Peyer's patch (tissue), 4 donors: ENCODE measurements at regions not wholly inside any gene's neighbourhood (a gene's known extent, or its start where the extent isn't known, plus 50 kb on each side); places are given as distances from the start of the nearest gene placed in this dataset.

Experiments used
- DNase-seq, 3 donors: peaks; one replicate each; pipeline ENCODE4 v3.0.0-alpha.2; 2017 to 2019
- H3K27ac ChIP-seq, 4 donors: fragments of 200-600 bp; sonication (generic); one replicate each; pipeline ENCODE4 v1.5.1; 2016 to 2019
- H3K27me3 ChIP-seq, 2 donors: fragments of 200-600 bp; sonication (generic); one replicate each; pipeline ENCODE4 v1.5.1; 2019
- H3K36me3 ChIP-seq, 3 donors: fragments of 200-600 bp; sonication (generic); one replicate each; pipeline ENCODE4 v1.5.1; 2016 to 2019
- H3K4me1 ChIP-seq, 4 donors: fragments of 200-600 bp; sonication (generic); one replicate each; pipeline ENCODE4 v1.5.1; 2016 to 2019
- H3K4me3 ChIP-seq, 4 donors: fragments of 200-600 bp; sonication (generic); 1 replicate in 3 of 4; 2 replicates in 1 of 4; pipeline ENCODE4 v1.5.1; 2016 to 2019; ENCODE audit warnings: mild to moderate bottlenecking in 1 of 4
- H3K9me3 ChIP-seq, 4 donors: fragments of 200-600 bp; sonication (generic); one replicate each; pipeline ENCODE4 v1.5.1; 2016 to 2019; ENCODE audit warnings: mild to moderate bottlenecking in 1 of 4
- POLR2A ChIP-seq, 2 donors: fragments of 450-650 bp; IDR thresholded peaks; one replicate each; pipeline ENCODE4 v1.5.1; 2017; ENCODE audit warnings: antibody characterized with exemption in 2 of 2, mild to moderate bottlenecking in 2 of 2, moderate library complexity in 2 of 2
- TF ChIP-seq, protein P1 (sequence below), 6 experiments: fragments of 450-650 bp in 4 of 6; fragments of 200-600 bp in 2 of 6; sonication (generic) in 1 of 6; IDR thresholded peaks; one replicate each; pipeline ENCODE4 v1.5.1; 2017 to 2019; ENCODE audit warnings: antibody characterized with exemption in 6 of 6, mild to moderate bottlenecking in 3 of 6, moderate library complexity in 1 of 6

DNA sequence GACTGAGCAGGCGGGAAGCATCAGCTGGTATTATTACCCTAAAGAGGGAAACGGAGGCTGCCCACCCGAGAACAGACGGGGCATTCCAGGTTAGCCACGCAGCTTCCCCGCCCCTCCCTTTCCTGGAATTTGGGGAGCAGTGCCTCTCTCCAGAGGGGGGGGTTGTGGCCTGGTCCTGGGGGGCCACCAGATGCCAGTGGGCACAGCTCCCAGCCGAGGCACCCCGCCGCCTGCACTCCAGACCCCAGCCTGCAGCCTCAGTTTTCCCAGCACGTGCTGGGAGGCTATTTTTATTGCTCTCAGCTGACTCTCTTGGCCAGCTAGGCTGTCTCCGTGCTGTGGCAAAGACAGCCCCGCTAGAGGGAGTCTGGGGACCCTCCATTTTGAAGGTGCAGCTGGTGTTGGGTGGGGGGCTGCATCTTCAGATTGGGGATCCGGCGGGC, 62.7 kb upstream of the GSE1 start:
- Histone ChIP-seq H3K4me1 (peaks cover 0 to 22% (median 2%) of the 10 kb centered on the region in 4 donors), H3K36me3 (no peaks in the 10 kb centered on the region), H3K27ac (no peak overlapping the region), H3K4me3 (no peak overlapping the region), H3K9me3 (no peaks in the 10 kb centered on the region), H3K27me3 (no peaks in the 10 kb centered on the region)
- TF ChIP-seq POLR2A (IDR thresholded peaks at IDR 0.05) = no peak
- TF ChIP-seq, protein P1, sequence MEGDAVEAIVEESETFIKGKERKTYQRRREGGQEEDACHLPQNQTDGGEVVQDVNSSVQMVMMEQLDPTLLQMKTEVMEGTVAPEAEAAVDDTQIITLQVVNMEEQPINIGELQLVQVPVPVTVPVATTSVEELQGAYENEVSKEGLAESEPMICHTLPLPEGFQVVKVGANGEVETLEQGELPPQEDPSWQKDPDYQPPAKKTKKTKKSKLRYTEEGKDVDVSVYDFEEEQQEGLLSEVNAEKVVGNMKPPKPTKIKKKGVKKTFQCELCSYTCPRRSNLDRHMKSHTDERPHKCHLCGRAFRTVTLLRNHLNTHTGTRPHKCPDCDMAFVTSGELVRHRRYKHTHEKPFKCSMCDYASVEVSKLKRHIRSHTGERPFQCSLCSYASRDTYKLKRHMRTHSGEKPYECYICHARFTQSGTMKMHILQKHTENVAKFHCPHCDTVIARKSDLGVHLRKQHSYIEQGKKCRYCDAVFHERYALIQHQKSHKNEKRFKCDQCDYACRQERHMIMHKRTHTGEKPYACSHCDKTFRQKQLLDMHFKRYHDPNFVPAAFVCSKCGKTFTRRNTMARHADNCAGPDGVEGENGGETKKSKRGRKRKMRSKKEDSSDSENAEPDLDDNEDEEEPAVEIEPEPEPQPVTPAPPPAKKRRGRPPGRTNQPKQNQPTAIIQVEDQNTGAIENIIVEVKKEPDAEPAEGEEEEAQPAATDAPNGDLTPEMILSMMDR (IDR thresholded peaks at IDR 0.05) = no peak
- DNase-seq = no peak

DNA sequence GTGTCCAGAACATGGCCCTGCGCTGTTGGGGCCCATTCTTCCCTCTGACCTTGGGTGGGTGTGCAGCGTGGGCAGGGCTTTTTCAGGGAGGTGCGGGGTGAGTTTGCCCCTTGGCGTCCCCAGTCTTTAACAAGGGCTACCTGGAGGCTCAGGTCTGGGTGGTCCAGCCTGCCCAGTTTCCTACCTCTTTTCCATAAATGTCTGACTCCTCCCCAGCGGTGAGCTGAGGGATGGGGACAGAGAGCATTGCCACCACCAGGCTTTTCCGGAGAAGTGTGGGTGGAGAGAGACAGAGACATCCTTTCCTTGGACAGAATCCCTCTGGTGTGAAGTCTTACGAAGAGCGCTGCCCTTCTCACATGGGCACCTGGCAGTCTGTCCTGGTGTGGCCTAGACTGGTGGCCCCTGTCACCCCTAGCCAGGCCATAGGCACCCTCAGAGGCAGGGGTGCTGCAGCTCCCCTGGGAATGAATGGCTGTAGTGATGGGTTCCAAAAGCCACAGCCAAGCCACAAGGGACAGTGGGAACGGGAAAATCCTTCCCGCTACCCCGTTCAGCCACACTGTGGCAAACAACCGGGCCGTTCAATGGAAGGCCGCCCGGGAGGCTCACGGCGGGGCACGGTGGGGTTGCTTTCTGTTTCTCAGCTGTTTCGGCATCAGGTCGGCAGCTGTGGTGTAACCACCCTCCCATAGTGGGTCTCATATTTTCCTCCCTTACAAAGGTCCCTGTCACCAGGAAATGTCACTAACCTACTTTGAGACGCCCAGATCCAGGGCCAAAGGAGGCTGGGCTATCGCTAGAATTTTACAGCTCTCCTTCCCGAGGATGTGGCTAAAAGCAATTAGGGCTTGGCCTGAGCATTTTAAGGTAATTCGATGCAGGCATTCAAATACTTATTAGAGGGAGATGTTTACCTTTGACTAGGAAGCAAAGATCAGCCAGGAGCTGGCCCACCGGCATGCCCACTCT, 61.9 kb upstream of the GSE1 start:
- Histone ChIP-seq H3K27me3 (no peaks in the 10 kb centered on the region), H3K4me3 (no peak overlapping the region), H3K9me3 (no peaks in the 10 kb centered on the region), H3K27ac (peak overlapping the region in 1 of 4 donors; percentile 12), H3K4me1 (peaks cover 0 to 22% (median 2%) of the 10 kb centered on the region in 4 donors), H3K36me3 (no peaks in the 10 kb centered on the region)
- no peak for TF ChIP-seq POLR2A (IDR thresholded peaks at IDR 0.05)
- TF ChIP-seq, protein P1 (IDR thresholded peaks at IDR 0.05) = no peak
- no peak for DNase-seq

DNA sequence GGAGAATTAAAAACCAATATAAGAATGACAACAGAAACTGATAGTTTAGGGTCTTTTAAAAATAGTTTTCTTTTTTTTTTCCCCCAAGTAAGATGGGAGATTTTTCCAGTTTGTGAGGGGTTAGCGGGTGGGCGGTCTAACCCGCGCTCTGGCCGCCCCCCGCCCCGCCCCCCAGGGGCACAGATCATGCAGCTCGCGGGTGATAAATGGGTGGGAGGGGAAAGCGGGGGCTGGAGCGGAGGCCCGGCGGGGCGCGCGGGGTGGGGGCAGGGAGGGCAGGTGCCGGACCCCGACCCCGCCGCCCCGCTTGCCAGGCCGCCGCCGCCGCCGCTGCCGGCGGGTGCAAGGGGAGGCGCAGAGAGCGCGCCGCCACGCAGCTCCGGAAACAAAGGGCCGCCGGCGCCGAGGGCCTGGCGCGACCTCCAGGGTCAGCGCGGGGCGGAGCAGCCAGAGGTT, 60.1 kb upstream of the GSE1 start:
- peak overlapping the region; percentile 87 to 96 (median 92) for H3K27ac ChIP-seq
- peaks cover 0 to 29% (median 5%) of the 10 kb centered on the region in 4 donors for H3K4me1 ChIP-seq
- peak overlapping the region; percentile 50 to 91 (median 76) for H3K4me3 ChIP-seq
- no peak for DNase-seq
- no peaks in the 10 kb centered on the region for H3K9me3 ChIP-seq
- H3K27me3 ChIP-seq = no peaks in the 10 kb centered on the region
- no peaks in the 10 kb centered on the region for H3K36me3 ChIP-seq
- TF ChIP-seq, protein P1 (IDR thresholded peaks at IDR 0.05) = no peak

DNA sequence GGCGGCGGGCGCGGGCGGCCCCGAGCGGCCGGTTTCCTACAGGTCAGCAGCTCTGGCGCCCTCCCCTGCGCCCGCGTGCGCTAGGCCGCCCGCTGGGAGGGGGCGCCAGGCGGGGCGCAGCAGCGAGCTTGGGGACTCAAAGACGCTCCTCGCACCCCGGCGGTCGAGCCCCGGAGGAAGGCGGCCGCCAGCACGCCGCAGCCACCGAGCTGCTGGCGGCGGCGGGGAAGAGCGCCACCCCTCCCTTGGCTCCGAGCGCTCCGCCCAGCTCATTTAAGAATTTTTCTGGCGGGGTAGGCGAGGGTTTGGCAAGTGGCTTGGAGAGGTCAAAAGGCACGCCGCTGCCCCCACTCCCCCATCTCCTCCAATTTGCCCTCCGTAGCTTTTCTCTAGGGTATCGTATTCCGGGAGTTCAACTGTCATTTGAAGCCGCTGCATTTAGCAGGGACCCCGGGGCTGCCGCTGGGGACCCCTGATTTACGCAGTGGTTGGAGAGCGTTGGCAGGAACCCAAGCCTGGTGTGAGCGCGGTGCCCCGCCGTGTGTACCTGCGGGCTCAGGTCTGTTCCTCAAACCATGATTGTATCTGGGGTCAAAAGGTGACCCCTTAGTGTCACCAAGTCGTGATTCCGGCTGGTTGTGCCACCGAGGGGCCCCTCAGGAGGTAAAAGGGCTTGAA, 59.5 kb upstream of the GSE1 start:
- peak; percentile 51 to 79 (median 73) for DNase-seq
- H3K9me3 ChIP-seq = no peaks in the 10 kb centered on the region
- H3K27ac ChIP-seq = peak overlapping the region; percentile 87 to 96 (median 92)
- H3K4me1 ChIP-seq = peaks cover 0 to 34% (median 8%) of the 10 kb centered on the region in 4 donors
- H3K27me3 ChIP-seq = no peaks in the 10 kb centered on the region
- TF ChIP-seq, protein P1 (IDR thresholded peaks at IDR 0.05) = peak in 3 of 6 experiments; percentile 14 to 32 (median 24)
- TF ChIP-seq POLR2A (IDR thresholded peaks at IDR 0.05) = peak in 1 of 2 donors; percentile 15
- peak overlapping the region; percentile 50 to 91 (median 76) for H3K4me3 ChIP-seq
- no peaks in the 10 kb centered on the region for H3K36me3 ChIP-seq

DNA sequence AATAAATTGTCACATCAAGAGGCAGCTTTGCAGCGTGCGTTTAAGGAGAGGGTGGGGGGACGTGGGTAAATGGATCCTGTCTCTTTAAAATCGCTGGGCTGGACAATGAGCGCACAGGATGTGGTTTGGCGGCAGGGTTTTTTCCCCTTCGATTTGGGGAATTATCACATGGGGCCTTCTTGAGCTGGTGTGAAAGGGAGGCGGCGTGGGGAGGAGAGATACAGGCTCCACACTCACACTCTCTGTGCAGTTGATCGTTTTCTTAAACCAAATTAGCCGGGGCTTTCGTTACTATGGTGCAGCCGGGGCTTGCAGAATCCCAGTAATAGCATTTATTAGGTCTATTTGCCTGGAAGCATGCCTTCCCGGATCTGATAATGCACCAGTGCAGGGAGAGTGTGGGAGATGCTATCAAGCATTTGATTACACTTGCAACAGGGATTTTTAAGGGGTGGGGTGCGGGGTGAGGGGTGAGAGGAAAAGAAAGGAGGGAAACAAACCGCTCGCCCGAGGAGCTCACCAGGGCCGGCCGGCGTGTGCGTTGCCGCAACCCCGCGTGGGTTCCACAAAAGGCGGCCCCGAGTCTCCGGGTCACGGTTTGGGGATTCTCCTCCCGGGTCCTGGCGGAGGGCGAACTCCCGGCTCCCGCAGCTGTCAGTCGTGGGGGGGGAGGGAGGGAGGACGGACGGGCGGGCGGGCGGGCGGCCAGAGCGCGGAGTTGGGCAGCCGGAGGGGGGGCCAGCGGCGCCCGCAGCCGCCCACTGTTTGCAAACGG, 58.8 kb upstream of the GSE1 start:
- DNase-seq = peak in 2 of 3 donors; percentile 91 to 94
- H3K27ac ChIP-seq = peak overlapping the region; percentile 87 to 96 (median 92)
- TF ChIP-seq, protein P1 (IDR thresholded peaks at IDR 0.05) = no peak
- TF ChIP-seq POLR2A (IDR thresholded peaks at IDR 0.05) = peak in 1 of 2 donors; percentile 49
- H3K4me3 ChIP-seq = peak overlapping the region; percentile 50 to 91 (median 76)
- H3K27me3 ChIP-seq = no peaks in the 10 kb centered on the region
- no peaks in the 10 kb centered on the region for H3K36me3 ChIP-seq
- H3K4me1 ChIP-seq = peaks cover 0 to 41% (median 8%) of the 10 kb centered on the region in 4 donors
- no peaks in the 10 kb centered on the region for H3K9me3 ChIP-seq
